ENCODE measurements at regions not wholly inside any gene's neighbourhood (a gene's known extent, or its start where the extent isn't known, plus 50 kb on each side); places are given as distances from the start of the nearest gene placed in this dataset.

- DNase-seq (ENCODE audit: low spot score), result no peak
- Histone ChIP-seq H3K4me3 (no peak overlapping the region), H3K27ac (no peak overlapping the region), H3K9me3 (no peaks in the 10 kb centered on the region), H3K36me3 (no peaks in the 10 kb centered on the region), H3K4me1 (no peaks in the 10 kb centered on the region), H3K27me3 (no peaks in the 10 kb centered on the region)
- TF ChIP-seq CTCF (IDR thresholded peaks at IDR 0.05), result peak in 1 of 2 donors; percentile 33
Observed at GRCh38 chr3:74067296-74067695, 442.6 kb upstream of the PDZRN3 start.

GRCh38 chr3:74066456-74066855, 441.7 kb upstream of the PDZRN3 start:
- no peak for TF ChIP-seq CTCF (IDR thresholded peaks at IDR 0.05)
- Histone ChIP-seq H3K9me3 (no peaks in the 10 kb centered on the region), H3K27ac (no peak overlapping the region), H3K36me3 (no peaks in the 10 kb centered on the region), H3K4me3 (no peak overlapping the region), H3K27me3 (no peaks in the 10 kb centered on the region), H3K4me1 (no peaks in the 10 kb centered on the region)
- DNase-seq (ENCODE audit: low spot score), result no peak

GRCh38 chr3:74059923-74060600, 435.3 kb upstream of the PDZRN3 start:
- no peaks in the 10 kb centered on the region for H3K36me3 ChIP-seq
- TF ChIP-seq CTCF (IDR thresholded peaks at IDR 0.05), result no peak
- no peaks in the 10 kb centered on the region for H3K27me3 ChIP-seq
- no peak for DNase-seq (ENCODE audit: low spot score)
- H3K27ac ChIP-seq, result no peak overlapping the region
- H3K9me3 ChIP-seq, result no peaks in the 10 kb centered on the region
- H3K4me1 ChIP-seq, result no peaks in the 10 kb centered on the region
- no peak overlapping the region for H3K4me3 ChIP-seq

GRCh38 chr3:74059301-74059922, 434.7 kb upstream of the PDZRN3 start:
- Histone ChIP-seq H3K27ac (no peak overlapping the region), H3K4me3 (no peak overlapping the region), H3K36me3 (no peaks in the 10 kb centered on the region), H3K4me1 (no peaks in the 10 kb centered on the region), H3K9me3 (no peaks in the 10 kb centered on the region), H3K27me3 (no peaks in the 10 kb centered on the region)
- no peak for DNase-seq (ENCODE audit: low spot score)
- TF ChIP-seq CTCF (IDR thresholded peaks at IDR 0.05), result no peak

- Histone ChIP-seq H3K4me1 (no peaks in the 10 kb centered on the region), H3K36me3 (no peaks in the 10 kb centered on the region), H3K27ac (no peak overlapping the region), H3K27me3 (no peaks in the 10 kb centered on the region), H3K4me3 (no peak overlapping the region), H3K9me3 (no peaks in the 10 kb centered on the region)
- no peak for TF ChIP-seq CTCF (IDR thresholded peaks at IDR 0.05)
- DNase-seq (ENCODE audit: low spot score), result no peak
Observed at GRCh38 chr3:74057169-74057568, 432.4 kb upstream of the PDZRN3 start.

- no peak for DNase-seq (ENCODE audit: low spot score)
- H3K9me3 ChIP-seq, result no peaks in the 10 kb centered on the region
- no peak overlapping the region for H3K27ac ChIP-seq
- TF ChIP-seq CTCF (IDR thresholded peaks at IDR 0.05), result no peak
- no peaks in the 10 kb centered on the region for H3K36me3 ChIP-seq
- H3K4me1 ChIP-seq, result no peaks in the 10 kb centered on the region
- no peaks in the 10 kb centered on the region for H3K27me3 ChIP-seq
- H3K4me3 ChIP-seq, result no peak overlapping the region
Observed at GRCh38 chr3:74055061-74055460, 430.3 kb upstream of the PDZRN3 start.
